SK-N-SH (cell line): ENCODE measurements at regions not wholly inside any gene's neighbourhood (a gene's known extent, or its start where the extent isn't known, plus 50 kb on each side); places are given as distances from the start of the nearest gene placed in this dataset.

Experiments used
- FOSL2 ChIP-seq: IDR thresholded peaks from 2 replicates; pipeline ENCODE4 v1.4.0; 2012; ENCODE audit warnings: low read depth, mild to moderate bottlenecking, moderate library complexity, borderline replicate concordance
- GABPA ChIP-seq: IDR thresholded peaks from 2 replicates; pipeline ENCODE4 v1.4.0; 2012; ENCODE audit warnings: low read depth, mild to moderate bottlenecking
- MXI1 ChIP-seq: IDR thresholded peaks from 2 replicates; pipeline ENCODE4 v1.6.1; 2012; ENCODE audit warnings: mild to moderate bottlenecking, low read depth, low read length, improper control_type of control experiment
- NRF1 ChIP-seq: IDR thresholded peaks from 2 replicates; pipeline ENCODE4 v1.6.1; 2012; ENCODE audit warnings: low read depth, mild to moderate bottlenecking, low read length
- POLR2AphosphoS5 ChIP-seq: IDR thresholded peaks from 2 replicates; pipeline ENCODE4 v1.6.1; 2012; ENCODE audit warnings: low read depth, low read length
- SMC3 ChIP-seq: IDR thresholded peaks from 2 replicates; pipeline ENCODE4 v1.6.1; 2012; ENCODE audit warnings: low read depth, low read length, improper control_type of control experiment
- TAF1 ChIP-seq: IDR thresholded peaks from 2 replicates; pipeline ENCODE4 v1.6.1; 2012; ENCODE audit warnings: low read depth, mild to moderate bottlenecking, low read length, moderate library complexity, borderline replicate concordance
- TF ChIP-seq, protein P1 (sequence below): IDR thresholded peaks from 2 replicates; pipeline ENCODE4 v1.4.0; 2012; ENCODE audit warnings: low read depth
- TF ChIP-seq, protein P2 (sequence below): fragments of 200-600 bp; sonication (generic); IDR thresholded peaks from 2 replicates; pipeline ENCODE4 v1.6.1; 2017; ENCODE audit warnings: antibody characterized with exemption, mild to moderate bottlenecking, moderate library complexity
- TF ChIP-seq, protein P3 (sequence below): IDR thresholded peaks from 2 replicates; pipeline ENCODE4 v1.4.0; 2012; ENCODE audit warnings: low read depth, borderline replicate concordance
- TF ChIP-seq, protein P4 (sequence below): IDR thresholded peaks from 2 replicates; pipeline ENCODE4 v1.6.1; 2012; ENCODE audit warnings: mild to moderate bottlenecking, low read depth, low read length, moderate library complexity
- TF ChIP-seq, protein P5 (sequence below): IDR thresholded peaks from 2 replicates; pipeline ENCODE4; 2012
- TF ChIP-seq, protein P6 (sequence below): fragments of 150-350 bp; IDR thresholded peaks from 2 replicates; pipeline ENCODE4 v1.6.1; 2017; ENCODE audit warnings: antibody characterized with exemption, low read length, low read depth, borderline replicate concordance

DNA sequence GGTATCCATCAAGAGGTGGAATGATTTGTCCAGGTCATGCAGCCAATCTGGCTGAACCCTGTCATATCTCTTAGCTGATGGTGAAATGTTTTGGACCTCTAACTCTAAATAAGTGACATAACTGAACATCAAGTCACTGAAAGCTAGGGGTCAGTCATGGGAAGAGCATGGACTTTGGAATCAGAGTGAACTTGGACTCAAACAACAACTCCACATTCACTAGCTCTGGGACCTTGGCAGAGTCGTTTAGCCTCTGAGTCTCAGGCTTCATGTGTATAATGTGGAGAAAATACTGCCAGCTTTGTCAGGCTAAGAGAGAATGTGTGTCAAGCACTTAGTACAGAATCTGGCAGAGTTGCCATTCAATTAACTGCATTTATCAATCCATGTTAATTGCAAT, 557.8 kb upstream of the CFAP20DC start:
- TF ChIP-seq, protein P1, sequence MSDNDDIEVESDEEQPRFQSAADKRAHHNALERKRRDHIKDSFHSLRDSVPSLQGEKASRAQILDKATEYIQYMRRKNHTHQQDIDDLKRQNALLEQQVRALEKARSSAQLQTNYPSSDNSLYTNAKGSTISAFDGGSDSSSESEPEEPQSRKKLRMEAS, result no peak
- TF ChIP-seq, protein P2, sequence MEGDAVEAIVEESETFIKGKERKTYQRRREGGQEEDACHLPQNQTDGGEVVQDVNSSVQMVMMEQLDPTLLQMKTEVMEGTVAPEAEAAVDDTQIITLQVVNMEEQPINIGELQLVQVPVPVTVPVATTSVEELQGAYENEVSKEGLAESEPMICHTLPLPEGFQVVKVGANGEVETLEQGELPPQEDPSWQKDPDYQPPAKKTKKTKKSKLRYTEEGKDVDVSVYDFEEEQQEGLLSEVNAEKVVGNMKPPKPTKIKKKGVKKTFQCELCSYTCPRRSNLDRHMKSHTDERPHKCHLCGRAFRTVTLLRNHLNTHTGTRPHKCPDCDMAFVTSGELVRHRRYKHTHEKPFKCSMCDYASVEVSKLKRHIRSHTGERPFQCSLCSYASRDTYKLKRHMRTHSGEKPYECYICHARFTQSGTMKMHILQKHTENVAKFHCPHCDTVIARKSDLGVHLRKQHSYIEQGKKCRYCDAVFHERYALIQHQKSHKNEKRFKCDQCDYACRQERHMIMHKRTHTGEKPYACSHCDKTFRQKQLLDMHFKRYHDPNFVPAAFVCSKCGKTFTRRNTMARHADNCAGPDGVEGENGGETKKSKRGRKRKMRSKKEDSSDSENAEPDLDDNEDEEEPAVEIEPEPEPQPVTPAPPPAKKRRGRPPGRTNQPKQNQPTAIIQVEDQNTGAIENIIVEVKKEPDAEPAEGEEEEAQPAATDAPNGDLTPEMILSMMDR, result no peak
- TF ChIP-seq, protein P3, sequence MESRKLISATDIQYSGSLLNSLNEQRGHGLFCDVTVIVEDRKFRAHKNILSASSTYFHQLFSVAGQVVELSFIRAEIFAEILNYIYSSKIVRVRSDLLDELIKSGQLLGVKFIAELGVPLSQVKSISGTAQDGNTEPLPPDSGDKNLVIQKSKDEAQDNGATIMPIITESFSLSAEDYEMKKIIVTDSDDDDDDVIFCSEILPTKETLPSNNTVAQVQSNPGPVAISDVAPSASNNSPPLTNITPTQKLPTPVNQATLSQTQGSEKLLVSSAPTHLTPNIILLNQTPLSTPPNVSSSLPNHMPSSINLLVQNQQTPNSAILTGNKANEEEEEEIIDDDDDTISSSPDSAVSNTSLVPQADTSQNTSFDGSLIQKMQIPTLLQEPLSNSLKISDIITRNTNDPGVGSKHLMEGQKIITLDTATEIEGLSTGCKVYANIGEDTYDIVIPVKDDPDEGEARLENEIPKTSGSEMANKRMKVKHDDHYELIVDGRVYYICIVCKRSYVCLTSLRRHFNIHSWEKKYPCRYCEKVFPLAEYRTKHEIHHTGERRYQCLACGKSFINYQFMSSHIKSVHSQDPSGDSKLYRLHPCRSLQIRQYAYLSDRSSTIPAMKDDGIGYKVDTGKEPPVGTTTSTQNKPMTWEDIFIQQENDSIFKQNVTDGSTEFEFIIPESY, result no peak
- TF ChIP-seq, protein P4, sequence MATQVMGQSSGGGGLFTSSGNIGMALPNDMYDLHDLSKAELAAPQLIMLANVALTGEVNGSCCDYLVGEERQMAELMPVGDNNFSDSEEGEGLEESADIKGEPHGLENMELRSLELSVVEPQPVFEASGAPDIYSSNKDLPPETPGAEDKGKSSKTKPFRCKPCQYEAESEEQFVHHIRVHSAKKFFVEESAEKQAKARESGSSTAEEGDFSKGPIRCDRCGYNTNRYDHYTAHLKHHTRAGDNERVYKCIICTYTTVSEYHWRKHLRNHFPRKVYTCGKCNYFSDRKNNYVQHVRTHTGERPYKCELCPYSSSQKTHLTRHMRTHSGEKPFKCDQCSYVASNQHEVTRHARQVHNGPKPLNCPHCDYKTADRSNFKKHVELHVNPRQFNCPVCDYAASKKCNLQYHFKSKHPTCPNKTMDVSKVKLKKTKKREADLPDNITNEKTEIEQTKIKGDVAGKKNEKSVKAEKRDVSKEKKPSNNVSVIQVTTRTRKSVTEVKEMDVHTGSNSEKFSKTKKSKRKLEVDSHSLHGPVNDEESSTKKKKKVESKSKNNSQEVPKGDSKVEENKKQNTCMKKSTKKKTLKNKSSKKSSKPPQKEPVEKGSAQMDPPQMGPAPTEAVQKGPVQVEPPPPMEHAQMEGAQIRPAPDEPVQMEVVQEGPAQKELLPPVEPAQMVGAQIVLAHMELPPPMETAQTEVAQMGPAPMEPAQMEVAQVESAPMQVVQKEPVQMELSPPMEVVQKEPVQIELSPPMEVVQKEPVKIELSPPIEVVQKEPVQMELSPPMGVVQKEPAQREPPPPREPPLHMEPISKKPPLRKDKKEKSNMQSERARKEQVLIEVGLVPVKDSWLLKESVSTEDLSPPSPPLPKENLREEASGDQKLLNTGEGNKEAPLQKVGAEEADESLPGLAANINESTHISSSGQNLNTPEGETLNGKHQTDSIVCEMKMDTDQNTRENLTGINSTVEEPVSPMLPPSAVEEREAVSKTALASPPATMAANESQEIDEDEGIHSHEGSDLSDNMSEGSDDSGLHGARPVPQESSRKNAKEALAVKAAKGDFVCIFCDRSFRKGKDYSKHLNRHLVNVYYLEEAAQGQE, result no peak
- TF ChIP-seq, protein P5, sequence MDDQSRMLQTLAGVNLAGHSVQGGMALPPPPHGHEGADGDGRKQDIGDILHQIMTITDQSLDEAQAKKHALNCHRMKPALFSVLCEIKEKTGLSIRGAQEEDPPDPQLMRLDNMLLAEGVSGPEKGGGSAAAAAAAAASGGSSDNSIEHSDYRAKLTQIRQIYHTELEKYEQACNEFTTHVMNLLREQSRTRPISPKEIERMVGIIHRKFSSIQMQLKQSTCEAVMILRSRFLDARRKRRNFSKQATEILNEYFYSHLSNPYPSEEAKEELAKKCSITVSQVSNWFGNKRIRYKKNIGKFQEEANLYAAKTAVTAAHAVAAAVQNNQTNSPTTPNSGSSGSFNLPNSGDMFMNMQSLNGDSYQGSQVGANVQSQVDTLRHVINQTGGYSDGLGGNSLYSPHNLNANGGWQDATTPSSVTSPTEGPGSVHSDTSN, result no peak
- no peak for TF ChIP-seq GABPA
- no peak for TF ChIP-seq POLR2AphosphoS5
- TF ChIP-seq, protein P6, sequence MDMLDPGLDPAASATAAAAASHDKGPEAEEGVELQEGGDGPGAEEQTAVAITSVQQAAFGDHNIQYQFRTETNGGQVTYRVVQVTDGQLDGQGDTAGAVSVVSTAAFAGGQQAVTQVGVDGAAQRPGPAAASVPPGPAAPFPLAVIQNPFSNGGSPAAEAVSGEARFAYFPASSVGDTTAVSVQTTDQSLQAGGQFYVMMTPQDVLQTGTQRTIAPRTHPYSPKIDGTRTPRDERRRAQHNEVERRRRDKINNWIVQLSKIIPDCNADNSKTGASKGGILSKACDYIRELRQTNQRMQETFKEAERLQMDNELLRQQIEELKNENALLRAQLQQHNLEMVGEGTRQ, result no peak
- no peak for TF ChIP-seq FOSL2
- no peak for TF ChIP-seq SMC3
- TF ChIP-seq NRF1, result no peak
- no peak for TF ChIP-seq MXI1
- no peak for TF ChIP-seq TAF1
